ENCODE measurements at regions not wholly inside any gene's neighbourhood (a gene's known extent, or its start where the extent isn't known, plus 50 kb on each side); places are given as distances from the start of the nearest gene placed in this dataset.

- Mint-ChIP-seq H3K4me3 (no peak overlapping the region), H3K9me3 (peaks cover 4% of the 10 kb centered on the region), H3K27ac (no peak overlapping the region), H3K4me1 (ENCODE audit: unreplicated experiment) (peaks cover 5% of the 10 kb centered on the region), H3K36me3 (no peaks in the 10 kb centered on the region), H3K27me3 (no peaks in the 10 kb centered on the region)
- TF ChIP-seq, protein P1, sequence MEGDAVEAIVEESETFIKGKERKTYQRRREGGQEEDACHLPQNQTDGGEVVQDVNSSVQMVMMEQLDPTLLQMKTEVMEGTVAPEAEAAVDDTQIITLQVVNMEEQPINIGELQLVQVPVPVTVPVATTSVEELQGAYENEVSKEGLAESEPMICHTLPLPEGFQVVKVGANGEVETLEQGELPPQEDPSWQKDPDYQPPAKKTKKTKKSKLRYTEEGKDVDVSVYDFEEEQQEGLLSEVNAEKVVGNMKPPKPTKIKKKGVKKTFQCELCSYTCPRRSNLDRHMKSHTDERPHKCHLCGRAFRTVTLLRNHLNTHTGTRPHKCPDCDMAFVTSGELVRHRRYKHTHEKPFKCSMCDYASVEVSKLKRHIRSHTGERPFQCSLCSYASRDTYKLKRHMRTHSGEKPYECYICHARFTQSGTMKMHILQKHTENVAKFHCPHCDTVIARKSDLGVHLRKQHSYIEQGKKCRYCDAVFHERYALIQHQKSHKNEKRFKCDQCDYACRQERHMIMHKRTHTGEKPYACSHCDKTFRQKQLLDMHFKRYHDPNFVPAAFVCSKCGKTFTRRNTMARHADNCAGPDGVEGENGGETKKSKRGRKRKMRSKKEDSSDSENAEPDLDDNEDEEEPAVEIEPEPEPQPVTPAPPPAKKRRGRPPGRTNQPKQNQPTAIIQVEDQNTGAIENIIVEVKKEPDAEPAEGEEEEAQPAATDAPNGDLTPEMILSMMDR (conservative IDR thresholded peaks at IDR 0.05) = no peak
- no peak for DNase-seq (ENCODE audit: extremely low spot score, unreplicated experiment)
Measured at GRCh38 chr17:14704121-14704520, 403.2 kb downstream of the HS3ST3B1 start.

- H3K4me3 Mint-ChIP-seq = no peak overlapping the region
- peaks cover 5% of the 10 kb centered on the region for H3K4me1 Mint-ChIP-seq (ENCODE audit: unreplicated experiment)
- no peaks in the 10 kb centered on the region for H3K27me3 Mint-ChIP-seq
- peaks cover 4% of the 10 kb centered on the region for H3K9me3 Mint-ChIP-seq
- no peaks in the 10 kb centered on the region for H3K36me3 Mint-ChIP-seq
- H3K27ac Mint-ChIP-seq = no peak overlapping the region
- TF ChIP-seq, protein P1 (conservative IDR thresholded peaks at IDR 0.05) = no peak
- no peak for DNase-seq (ENCODE audit: extremely low spot score, unreplicated experiment)
Measured at GRCh38 chr17:14701886-14702285, 401.0 kb downstream of the HS3ST3B1 start.

DNA sequence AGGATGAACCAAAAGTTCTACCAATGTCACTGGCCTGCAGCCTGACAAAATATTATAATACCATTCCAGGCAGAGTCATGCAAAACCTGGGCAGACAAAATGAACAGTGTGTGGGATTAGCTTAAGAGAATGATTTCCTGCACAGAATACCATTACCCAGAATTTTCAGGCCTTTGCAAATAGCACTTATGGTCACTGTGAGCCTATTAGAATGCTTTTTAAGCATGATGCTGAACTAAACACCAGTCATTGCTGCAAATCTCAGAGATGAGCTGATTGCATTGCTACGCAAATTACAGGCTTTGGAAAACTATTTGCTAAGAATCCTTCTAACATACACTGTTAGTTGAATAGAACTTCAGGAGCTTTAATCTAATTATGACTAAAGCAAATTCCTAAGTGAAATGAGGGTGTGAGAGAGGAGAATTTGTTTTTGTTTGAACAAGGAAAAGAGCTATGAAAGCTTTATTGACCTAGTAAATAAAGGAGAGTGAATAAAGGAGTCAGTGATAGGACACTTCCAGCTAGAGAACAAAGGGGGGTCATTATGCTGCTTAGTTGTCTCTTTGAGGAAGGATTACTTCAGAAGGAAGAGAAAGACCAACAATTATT, 398.8 kb downstream of the HS3ST3B1 start:
- Mint-ChIP-seq H3K27me3 (no peaks in the 10 kb centered on the region), H3K27ac (no peak overlapping the region), H3K36me3 (no peaks in the 10 kb centered on the region), H3K4me3 (no peak overlapping the region), H3K9me3 (no peaks in the 10 kb centered on the region), H3K4me1 (ENCODE audit: unreplicated experiment) (peaks cover 5% of the 10 kb centered on the region)
- DNase-seq (ENCODE audit: extremely low spot score, unreplicated experiment) = no peak
- TF ChIP-seq, protein P1 (conservative IDR thresholded peaks at IDR 0.05) = no peak

- TF ChIP-seq, protein P1 (conservative IDR thresholded peaks at IDR 0.05) = no peak
- no peaks in the 10 kb centered on the region for H3K4me1 Mint-ChIP-seq (ENCODE audit: unreplicated experiment)
- H3K27ac Mint-ChIP-seq = no peak overlapping the region
- no peaks in the 10 kb centered on the region for H3K36me3 Mint-ChIP-seq
- H3K9me3 Mint-ChIP-seq = peaks cover 5% of the 10 kb centered on the region
- DNase-seq (ENCODE audit: extremely low spot score, unreplicated experiment) = no peak
- H3K4me3 Mint-ChIP-seq = no peak overlapping the region
- H3K27me3 Mint-ChIP-seq = no peaks in the 10 kb centered on the region
Measured at GRCh38 chr17:14693382-14693781, 392.5 kb downstream of the HS3ST3B1 start.

- Mint-ChIP-seq H3K9me3 (peaks cover 5% of the 10 kb centered on the region), H3K27ac (no peak overlapping the region), H3K27me3 (no peaks in the 10 kb centered on the region), H3K36me3 (no peaks in the 10 kb centered on the region), H3K4me3 (no peak overlapping the region), H3K4me1 (ENCODE audit: unreplicated experiment) (no peaks in the 10 kb centered on the region)
- TF ChIP-seq, protein P1 (conservative IDR thresholded peaks at IDR 0.05) = no peak
- DNase-seq (ENCODE audit: extremely low spot score, unreplicated experiment) = no peak
Measured at GRCh38 chr17:14690704-14691103, 389.8 kb downstream of the HS3ST3B1 start.

- no peaks in the 10 kb centered on the region for H3K27me3 Mint-ChIP-seq
- TF ChIP-seq, protein P1 (conservative IDR thresholded peaks at IDR 0.05) = peak; percentile 33
- DNase-seq (ENCODE audit: extremely low spot score, unreplicated experiment) = no peak
Measured at GRCh38 chr17:14688134-14688533, 387.3 kb downstream of the HS3ST3B1 start.

More at GRCh38 chr17:14688134-14688533, 387.3 kb downstream of the HS3ST3B1 start:
- Mint-ChIP-seq H3K4me3 (no peak overlapping the region), H3K4me1 (ENCODE audit: unreplicated experiment) (no peaks in the 10 kb centered on the region), H3K27ac (no peak overlapping the region), H3K9me3 (peaks cover 1% of the 10 kb centered on the region), H3K36me3 (no peaks in the 10 kb centered on the region)

Measured in type B pancreatic cell (in vitro differentiated cells).